HG03469 (cell line): ENCODE measurements at regions not wholly inside any gene's neighbourhood (a gene's known extent, or its start where the extent isn't known, plus 50 kb on each side); places are given as distances from the start of the nearest gene placed in this dataset.
"Not testable (repeated sequence)": the region's sequence is repeated elsewhere in the genome, so short reads cannot be mapped to it uniquely, and the experiment has no call there.

Source experiments
- ATAC-seq: cut with Tn5 transposase; IDR thresholded peaks from one replicate; pipeline ENCODE4 v1.9.1; 2021; ENCODE audit warnings: mild to moderate bottlenecking, moderate library complexity, moderate number of reproducible peaks; ENCODE audit not compliant: unreplicated experiment

GRCh38 chrX:123788193-123788592 lies 55.3 kb upstream of the THOC2 start:
- ATAC-seq = not testable (repeated sequence)

GRCh38 chrX:123788744-123789143 lies 55.9 kb upstream of the THOC2 start:
- ATAC-seq = no peak

GRCh38 chrX:123797543-123798447 lies 62.1 kb upstream of the XIAP start:
- no peak for ATAC-seq

GRCh38 chrX:123798706-123799430 lies 61.0 kb upstream of the XIAP start:
- ATAC-seq = not testable (repeated sequence)

- no peak for ATAC-seq
These were observed 58.0 kb upstream of the XIAP start for GRCh38 chrX:123801901-123802300.

- ATAC-seq = peak; percentile 66
These were observed 56.4 kb upstream of the XIAP start for GRCh38 chrX:123803331-123803983.

- not testable (repeated sequence) for ATAC-seq
These were observed 55.9 kb upstream of the XIAP start for GRCh38 chrX:123803984-123804365.

- no peak for ATAC-seq
These were observed 51.9 kb upstream of the XIAP start for GRCh38 chrX:123807835-123808416.

GRCh38 chrX:123809854-123810375 lies 49.9 kb upstream of the XIAP start:
- no peak for ATAC-seq
